H1 (cell line): ENCODE measurements at regions not wholly inside any gene's neighbourhood (a gene's known extent, or its start where the extent isn't known, plus 50 kb on each side); places are given as distances from the start of the nearest gene placed in this dataset.

ENCODE experiments used
- CTCF ChIA-PET: fragments of 300-600 bp; sonication (Branson Sonifier 250); formaldehyde crosslinking; loops from one replicate; lab custom pipeline; 2021; ENCODE audit not compliant: partially characterized antibody; lab: Charles Lee
- POLR2A ChIA-PET: fragments of 300-600 bp; sonication (Branson Sonifier 250); formaldehyde crosslinking; loops from one replicate; lab custom pipeline; 2021; ENCODE audit warnings: inconsistent platforms; ENCODE audit not compliant: partially characterized antibody; lab: Charles Lee
- DNase-seq, 2 experiments: peaks; one replicate each; pipeline versions ENCODE4 v3.0.0 to v3.0.0-alpha.2; 2010 to 2022; ENCODE audit warnings: low spot score in 2 of 2, low read depth in 1 of 2, mixed read lengths in 1 of 2
- FAIRE-seq: peaks from 2 replicates; lab custom pipeline; 2011; peaks lifted over from hg19 to GRCh38; lab: Jason Lieb, UNC
- H2AFZ ChIP-seq: 2 replicates; pipeline ENCODE4 v1.8.1; 2012; ENCODE audit warnings: low read length, inconsistent platforms
- H2AK5ac ChIP-seq: 2 replicates; pipeline ENCODE4 v1.6.1; 2013; ENCODE audit warnings: low read depth, low read length
- H2BK120ac ChIP-seq: replicated peaks from 2 replicates; pipeline ENCODE3; 2013; ENCODE audit warnings: low read depth, low read length, inconsistent platforms
- H2BK12ac ChIP-seq: 2 replicates; pipeline ENCODE4 v1.6.1; 2013; ENCODE audit warnings: low read depth, low read length
- H2BK15ac ChIP-seq: 2 replicates; pipeline ENCODE4 v1.6.1; 2013; ENCODE audit warnings: low read length
- H2BK20ac ChIP-seq: 2 replicates; pipeline ENCODE4 v1.6.1; 2013; ENCODE audit warnings: low read length
- H2BK5ac ChIP-seq: 2 replicates; pipeline ENCODE4 v1.6.1; 2013; ENCODE audit warnings: low read depth, low read length
- H3K14ac ChIP-seq: 2 replicates; pipeline ENCODE4 v1.6.1; 2013; ENCODE audit warnings: inconsistent platforms; ENCODE audit not compliant: insufficient read length
- H3K18ac ChIP-seq: 2 replicates; pipeline ENCODE4 v1.6.1; 2013; ENCODE audit warnings: low read length; ENCODE audit errors: extremely low read depth
- H3K23ac ChIP-seq: 2 replicates; pipeline ENCODE4 v1.6.1; 2013; ENCODE audit warnings: inconsistent platforms; ENCODE audit not compliant: insufficient read length
- H3K23me2 ChIP-seq: 2 replicates; pipeline ENCODE4 v1.6.1; 2013; ENCODE audit warnings: low read depth, low read length
- H3K27ac ChIP-seq: 2 replicates; pipeline ENCODE4 v1.6.1; 2011; ENCODE audit warnings: low read depth, low read length, inconsistent platforms
- H3K27me3 ChIP-seq, 4 experiments: replicated peaks in 1 of 4; 1 replicate in 1 of 4; 2 replicates in 3 of 4; pipeline versions ENCODE4 v1.6.1 to v1.8.1; 2011 to 2013; ENCODE audit warnings: low read length in 3 of 4, mild to moderate bottlenecking in 3 of 4, inconsistent platforms in 2 of 4, mixed read lengths in 2 of 4, moderate library complexity in 1 of 4; ENCODE audit not compliant: control insufficient read depth in 3 of 4, insufficient read depth in 3 of 4; ENCODE audit errors: extremely low read depth in 1 of 4
- H3K36me3 ChIP-seq, 4 experiments: 2 replicates each; pipeline versions ENCODE4 v1.6.1 to v1.8.1; 2011 to 2013; ENCODE audit warnings: mild to moderate bottlenecking in 4 of 4, low read length in 3 of 4, moderate library complexity in 2 of 4, control low read depth in 1 of 4, inconsistent platforms in 1 of 4; ENCODE audit not compliant: insufficient read depth in 4 of 4, control insufficient read depth in 2 of 4
- H3K4ac ChIP-seq: replicated peaks from 2 replicates; pipeline ENCODE3; 2013; ENCODE audit warnings: low read length, low read depth, mixed read lengths, inconsistent platforms; ENCODE audit not compliant: insufficient read length
- H3K4me1 ChIP-seq, 4 experiments: replicated peaks in 1 of 4; 1 replicate in 1 of 4; 2 replicates in 3 of 4; pipeline versions ENCODE4 v1.6.1 to v1.8.1; 2011 to 2013; ENCODE audit warnings: low read length in 3 of 4, inconsistent platforms in 2 of 4, mixed read lengths in 1 of 4; ENCODE audit not compliant: insufficient read depth in 4 of 4, control insufficient read depth in 3 of 4
- H3K4me2 ChIP-seq, 2 experiments: 2 replicates each; pipeline versions ENCODE4 v1.6.1 to v1.8.1; 2011 to 2013; ENCODE audit warnings: low read depth in 2 of 2, low read length in 2 of 2, control low read depth in 1 of 2, inconsistent platforms in 1 of 2, mild to moderate bottlenecking in 1 of 2; ENCODE audit not compliant: insufficient read depth in 1 of 2
- H3K4me3 ChIP-seq, 4 experiments: fragments of 200-600, 300-600 bp in 1 of 4; sonication (generic), shearing (Covaris generic), sonication (Bioruptor Twin) in 1 of 4; 2 replicates each; pipeline versions ENCODE4 v1.5.1 to v1.8.1; 2011 to 2016; ENCODE audit warnings: low read length in 4 of 4, low read depth in 3 of 4, control low read depth in 2 of 4, inconsistent platforms in 2 of 4, mild to moderate bottlenecking in 2 of 4, mixed read lengths in 1 of 4, moderate library complexity in 1 of 4; ENCODE audit not compliant: insufficient read depth in 2 of 4; ENCODE audit errors: extremely low read depth in 1 of 4
- H3K56ac ChIP-seq: replicated peaks from 2 replicates; pipeline ENCODE3; 2013; ENCODE audit warnings: low read depth, mild to moderate bottlenecking, mixed read lengths, low read length, inconsistent platforms; ENCODE audit not compliant: insufficient read length
- H3K79me1 ChIP-seq: 2 replicates; pipeline ENCODE4 v1.6.1; 2013; ENCODE audit warnings: low read depth, low read length, control low read depth
- H3K79me2 ChIP-seq, 2 experiments: 2 replicates each; pipeline versions ENCODE4 v1.6.1 to v1.8.1; 2012 to 2013; ENCODE audit warnings: low read length in 2 of 2, mild to moderate bottlenecking in 2 of 2, inconsistent platforms in 1 of 2; ENCODE audit not compliant: insufficient read depth in 2 of 2, control insufficient read depth in 1 of 2
- H3K9ac ChIP-seq, 4 experiments: replicated peaks in 1 of 4; 1 replicate in 1 of 4; 2 replicates in 3 of 4; pipeline versions ENCODE4 v1.6.1 to v1.8.1; 2011 to 2013; ENCODE audit warnings: low read depth in 3 of 4, low read length in 3 of 4, control low read depth in 2 of 4, mild to moderate bottlenecking in 2 of 4, moderate library complexity in 2 of 4, inconsistent platforms in 1 of 4; ENCODE audit errors: extremely low read depth in 1 of 4
- H3K9me3 ChIP-seq, 2 experiments: 2 replicates each; pipeline versions ENCODE4 v1.6.1 to v1.8.1; 2012 to 2013; ENCODE audit warnings: mild to moderate bottlenecking in 2 of 2, moderate library complexity in 2 of 2, control low read depth in 1 of 2, inconsistent platforms in 1 of 2, low read depth in 1 of 2, low read length in 1 of 2, mixed read lengths in 1 of 2; ENCODE audit not compliant: insufficient read depth in 2 of 2
- H4K20me1 ChIP-seq, 2 experiments: replicated peaks in 1 of 2; 2 replicates each; pipeline versions ENCODE3 to v1.8.1; 2011 to 2013; ENCODE audit warnings: inconsistent platforms in 2 of 2, low read length in 2 of 2, mild to moderate bottlenecking in 1 of 2; ENCODE audit not compliant: insufficient read depth in 2 of 2, control insufficient read depth in 1 of 2
- H4K5ac ChIP-seq: 2 replicates; pipeline ENCODE4 v1.6.1; 2013; ENCODE audit warnings: low read length, low read depth, mixed read lengths, inconsistent platforms; ENCODE audit not compliant: insufficient read length
- H4K8ac ChIP-seq: 2 replicates; pipeline ENCODE4 v1.8.0; 2013; ENCODE audit warnings: mild to moderate bottlenecking, moderate library complexity, low read length, inconsistent platforms; ENCODE audit not compliant: insufficient read depth; ENCODE audit errors: extremely low read depth
- H4K91ac ChIP-seq: replicated peaks from 2 replicates; pipeline ENCODE3; 2013; ENCODE audit warnings: low read length, mixed read lengths, inconsistent platforms; ENCODE audit not compliant: insufficient read length
- BACH1 ChIP-seq: IDR thresholded peaks from 2 replicates; pipeline ENCODE4 v1.6.1; 2012; ENCODE audit warnings: low read length, improper control_type of control experiment
- EP300 ChIP-seq, 2 experiments: IDR thresholded peaks; 1 replicate in 1 of 2; 2 replicates in 1 of 2; pipeline ENCODE4 v1.6.1; 2011 to 2012; ENCODE audit warnings: low read depth in 2 of 2, low read length in 2 of 2, mild to moderate bottlenecking in 2 of 2, borderline replicate concordance in 1 of 2, inconsistent platforms in 1 of 2, moderate library complexity in 1 of 2
- HDAC6 ChIP-seq: IDR thresholded peaks from one replicate; pipeline ENCODE4 v1.7.1; 2012; ENCODE audit warnings: low read depth, mild to moderate bottlenecking, inconsistent platforms, low read length, moderate library complexity
- JUN ChIP-seq: IDR thresholded peaks from 2 replicates; pipeline ENCODE4 v1.6.1; 2011; ENCODE audit warnings: low read depth, mild to moderate bottlenecking, improper control_type of control experiment, low read length
- NANOG ChIP-seq: IDR thresholded peaks from 2 replicates; pipeline ENCODE4 v1.6.1; 2011; ENCODE audit warnings: low read length, low read depth, mild to moderate bottlenecking, inconsistent platforms; ENCODE audit not compliant: insufficient read depth, poor library complexity, severe bottlenecking
- POLR2AphosphoS5 ChIP-seq: IDR thresholded peaks from 2 replicates; pipeline ENCODE4 v1.6.1; 2011; ENCODE audit warnings: low read depth, low read length
- RFX5 ChIP-seq: IDR thresholded peaks from 2 replicates; pipeline ENCODE4 v1.6.1; 2011; ENCODE audit warnings: low read depth, low read length, improper control_type of control experiment, borderline replicate concordance
- RXRA ChIP-seq: IDR thresholded peaks from 2 replicates; pipeline ENCODE4 v1.6.1; 2011; ENCODE audit warnings: low read depth, mild to moderate bottlenecking, low read length, moderate library complexity; ENCODE audit not compliant: insufficient read depth
- SAP30 ChIP-seq: fragments of 300-600 bp; sonication (generic); IDR thresholded peaks from 2 replicates; pipeline ENCODE4 v1.7.1; 2012; ENCODE audit warnings: low read length, moderate library complexity, mild to moderate bottlenecking, inconsistent platforms; ENCODE audit not compliant: insufficient read depth, insufficient replicate concordance
- SIRT6 ChIP-seq: IDR thresholded peaks from one replicate; pipeline ENCODE4 v1.7.1; 2012; ENCODE audit warnings: low read length, inconsistent platforms
- SIX5 ChIP-seq: IDR thresholded peaks from 2 replicates; pipeline ENCODE4 v1.6.1; 2011; ENCODE audit warnings: mild to moderate bottlenecking, low read depth, low read length
- SP1 ChIP-seq: IDR thresholded peaks from 2 replicates; pipeline ENCODE4 v1.6.1; 2011; ENCODE audit warnings: low read depth, low read length
- SUZ12 ChIP-seq: fragments of 200-600 bp; sonication (generic); IDR thresholded peaks from 2 replicates; pipeline ENCODE4 v1.6.1; 2012; ENCODE audit warnings: mild to moderate bottlenecking, inconsistent platforms, low read length, moderate library complexity, mixed read lengths
- TCF12 ChIP-seq: IDR thresholded peaks from 2 replicates; pipeline ENCODE4 v1.6.1; 2011; ENCODE audit warnings: low read depth, mild to moderate bottlenecking, low read length
- ZNF274 ChIP-seq: IDR thresholded peaks from 2 replicates; pipeline ENCODE4 v1.7.0; 2012; ENCODE audit warnings: low read length, borderline replicate concordance; ENCODE audit errors: extremely low read depth
- WGBS, 2 experiments: shearing (Covaris generic) in 1 of 2; methylation state at CpG; one replicate each; pipeline versions ENCODE4 v1.1.6 to v1.1.7; 2013 to 2015; ENCODE audit warnings: low lambda C conversion rate in 2 of 2, mixed read lengths in 2 of 2, inconsistent platforms in 1 of 2, low coverage in 1 of 2, missing lambda C conversion rate in 1 of 2; ENCODE audit not compliant: insufficient replicate concordance in 2 of 2, insufficient coverage in 1 of 2, insufficient read length in 1 of 2; ENCODE audit errors: extremely low coverage in 1 of 2, missing lambda C conversion rate in 1 of 2; 5-methylcytosine and 5-hydroxymethylcytosine counted together
- TF ChIP-seq, protein P1 (sequence below): IDR thresholded peaks from 2 replicates; pipeline ENCODE4 v1.6.1; 2012; ENCODE audit warnings: inconsistent platforms

DNA sequence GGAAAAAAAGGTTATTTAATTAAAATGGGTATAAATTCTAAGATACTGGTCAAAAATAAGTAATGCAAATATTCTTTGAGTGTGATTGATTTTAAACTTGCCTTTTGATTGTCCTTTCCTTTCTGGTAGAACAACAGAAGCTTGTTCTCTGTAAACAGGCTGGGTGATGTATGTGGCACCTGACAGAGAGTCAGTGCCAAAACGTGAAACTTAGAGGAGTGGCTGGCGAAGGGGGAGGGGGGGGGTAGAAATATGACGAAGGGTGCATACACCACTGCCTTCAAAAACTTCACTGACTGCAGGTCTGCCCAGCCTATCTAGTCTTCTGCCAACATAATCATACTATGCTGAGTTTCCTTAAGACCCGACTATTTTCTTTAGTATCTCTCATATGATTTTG, 629.8 kb upstream of the SEMA6A start:
- FAIRE-seq (no peak), DNase-seq (no peak)
- H3K36me3 ChIP-seq: no peaks in the 10 kb centered on the region
- no peak overlapping the region for H2AK5ac ChIP-seq
- H4K91ac ChIP-seq: no peak overlapping the region
- no peak overlapping the region for H2BK12ac ChIP-seq
- no peak overlapping the region for H3K14ac ChIP-seq
- H3K9me3 ChIP-seq: no peaks in the 10 kb centered on the region
- no peak overlapping the region for H4K8ac ChIP-seq
- ChIA-PET CTCF (no interaction called here), POLR2A (no interaction called here)
- no peaks in the 10 kb centered on the region for H3K27me3 ChIP-seq
- no peak overlapping the region for H2BK15ac ChIP-seq
- 87% methylated on average over 4 of the region's 4 CpGs; no CpG with 5 or more reads in 1 of the 2 experiments for WGBS, 2 experiments
- H3K4me3 ChIP-seq: no peak overlapping the region
- H3K4ac ChIP-seq: no peak overlapping the region
- no peak overlapping the region for H3K18ac ChIP-seq
- no peak overlapping the region for H3K27ac ChIP-seq
- H2BK120ac ChIP-seq: no peak overlapping the region
- H3K79me1 ChIP-seq: no peaks in the 10 kb centered on the region; the same call in 1 of the 2 replicates
- no peak overlapping the region for H4K5ac ChIP-seq
- H3K79me2 ChIP-seq: no peaks in the 10 kb centered on the region
- no peak overlapping the region for H2BK20ac ChIP-seq
- H2AFZ ChIP-seq: no peak overlapping the region
- H3K23ac ChIP-seq: no peak overlapping the region
- no peak overlapping the region for H3K4me2 ChIP-seq
- no peak overlapping the region for H3K56ac ChIP-seq
- no peaks in the 10 kb centered on the region for H4K20me1 ChIP-seq
- no peak overlapping the region for H2BK5ac ChIP-seq
- H3K23me2 ChIP-seq: no peaks in the 10 kb centered on the region
- peaks cover 0 to 7% (median 4%) of the 10 kb centered on the region in 4 experiments; a peak in 2 of 7 replicates for H3K4me1 ChIP-seq
- H3K9ac ChIP-seq: no peak overlapping the region
- TF ChIP-seq ZNF274 (no peak), SUZ12 (no peak), SP1 (no peak), BACH1 (no peak), NANOG (no peak), TCF12 (no peak), POLR2AphosphoS5 (no peak), RFX5 (no peak), RXRA (no peak), JUN (no peak), SIRT6 (no peak), SAP30 (no peak), SIX5 (no peak), HDAC6 (no peak), EP300 (IDR thresholded peaks at IDR 0.05; ENCODE audit: borderline replicate concordance in 1 of 2, low read depth in 2 of 2, low read length in 2 of 2) (no peak)
- TF ChIP-seq, protein P1, sequence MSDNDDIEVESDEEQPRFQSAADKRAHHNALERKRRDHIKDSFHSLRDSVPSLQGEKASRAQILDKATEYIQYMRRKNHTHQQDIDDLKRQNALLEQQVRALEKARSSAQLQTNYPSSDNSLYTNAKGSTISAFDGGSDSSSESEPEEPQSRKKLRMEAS: no peak
